HepG2 (cell line): ENCODE measurements at regions not wholly inside any gene's neighbourhood (a gene's known extent, or its start where the extent isn't known, plus 50 kb on each side); places are given as distances from the start of the nearest gene placed in this dataset.

Source experiments
- ATAC-seq: fragments of 200-7000 bp; cut with Tn5 transposase; 3 replicates; pipeline ENCODE4 v1.9.1; 2020; ENCODE audit warnings: mild to moderate bottlenecking, moderate library complexity
- BruUV-seq: library from RNA; stranded (reverse); fragments of 400-500 nt; replicated peaks from 2 replicates; lab custom pipeline; 2021; lab: Mats Ljungman, UMichigan
- CTCF ChIA-PET: fragments of 300-600 bp; formaldehyde crosslinking; extraction: SDS; loops from one replicate; lab custom pipeline; 2021; ENCODE audit warnings: low total read pairs, inconsistent platforms, low intra/inter-chr PET ratio; lab: Yijun Ruan, JAX
- POLR2A ChIA-PET: fragments of 350-600 bp; sonication (Branson Sonifier 250); formaldehyde crosslinking; loops from one replicate; lab custom pipeline; 2020; ENCODE audit warnings: antibody characterized with exemption, inconsistent platforms; lab: Yijun Ruan, JAX
- DNase-seq: peaks from one replicate; pipeline ENCODE4 v3.0.0-alpha.2; 2015; ENCODE audit warnings: low spot score
- FAIRE-seq: peaks from 3 replicates; lab custom pipeline; 2011; peaks lifted over from hg19 to GRCh38; lab: Jason Lieb, UNC
- H2AFZ ChIP-seq: one replicate; pipeline ENCODE4 v1.6.1; 2011; ENCODE audit warnings: low read length, inconsistent platforms
- H3K27ac ChIP-seq: fragments of 300-600 bp; 3 replicates; pipeline ENCODE4 v1.8.0; 2011; ENCODE audit warnings: mixed run types, mild to moderate bottlenecking, mixed read lengths, low read length, inconsistent platforms; ENCODE audit not compliant: insufficient read depth; ENCODE audit errors: extremely low read length
- H3K27me3 ChIP-seq, 2 experiments: fragments of 200-600 bp in 1 of 2; 2 replicates in 1 of 2; 3 replicates in 1 of 2; pipeline versions ENCODE4 v1.6.0 to v1.8.0; 2011; ENCODE audit warnings: low read length in 2 of 2, mild to moderate bottlenecking in 2 of 2, moderate library complexity in 2 of 2, inconsistent platforms in 1 of 2; ENCODE audit not compliant: insufficient read depth in 2 of 2, control insufficient read depth in 1 of 2
- H3K36me3 ChIP-seq, 2 experiments: fragments of 200-600 bp in 1 of 2; replicated peaks in 1 of 2; 2 replicates in 1 of 2; 3 replicates in 1 of 2; pipeline versions ENCODE4 v1.5.1 to v1.8.0; 2011; ENCODE audit warnings: low read length in 2 of 2, inconsistent platforms in 1 of 2; ENCODE audit not compliant: insufficient read depth in 2 of 2, control insufficient read depth in 1 of 2
- H3K4me1 ChIP-seq: 2 replicates; pipeline ENCODE4 v1.5.1; 2012; ENCODE audit warnings: low read length, inconsistent platforms; ENCODE audit not compliant: insufficient read depth
- H3K4me2 ChIP-seq: 2 replicates; pipeline ENCODE4 v1.6.0; 2011; ENCODE audit warnings: low read depth, low read length, inconsistent platforms
- H3K4me3 ChIP-seq, 3 experiments: fragments of 200-600 bp in 1 of 3; sonication (generic), shearing (Covaris generic) in 1 of 3; replicated peaks in 1 of 3; 2 replicates each; pipeline ENCODE4 v1.5.1; 2011 to 2016; ENCODE audit warnings: low read length in 3 of 3, inconsistent platforms in 2 of 3, low read depth in 2 of 3, mild to moderate bottlenecking in 2 of 3, control low read depth in 1 of 3, mixed read lengths in 1 of 3; ENCODE audit not compliant: insufficient read depth in 1 of 3
- H3K79me2 ChIP-seq: one replicate; pipeline ENCODE4 v1.6.1; 2011; ENCODE audit warnings: low read length, inconsistent platforms; ENCODE audit not compliant: insufficient read depth
- H3K9ac ChIP-seq: 2 replicates; pipeline ENCODE4 v1.6.0; 2011; ENCODE audit warnings: mild to moderate bottlenecking, low read depth, low read length, inconsistent platforms; ENCODE audit not compliant: insufficient read depth
- H3K9me3 ChIP-seq: 2 replicates; pipeline ENCODE4 v1.5.1; 2012; ENCODE audit warnings: mild to moderate bottlenecking, low read length
- H4K20me1 ChIP-seq: 2 replicates; pipeline ENCODE4 v1.6.0; 2011; ENCODE audit warnings: inconsistent platforms, mild to moderate bottlenecking, low read length, moderate library complexity; ENCODE audit not compliant: insufficient read depth
- REST ChIP-seq, 2 experiments: IDR thresholded peaks; 2 replicates each; pipeline ENCODE4 v1.6.1; 2011 to 2012; ENCODE audit warnings: low read length in 2 of 2, borderline replicate concordance in 1 of 2, low read depth in 1 of 2, mild to moderate bottlenecking in 1 of 2, moderate library complexity in 1 of 2
- THAP7 ChIP-seq: sonication (generic); formaldehyde crosslinking; IDR thresholded peaks from 2 replicates; pipeline ENCODE4 v1.8.1; 2023; ENCODE audit warnings: mild to moderate bottlenecking, missing genetic modification reagents
- ZFX ChIP-seq: sonication (generic); formaldehyde crosslinking; IDR thresholded peaks from 2 replicates; pipeline ENCODE4 v1.4.0; 2020; ENCODE audit warnings: mild to moderate bottlenecking, low read depth, missing genetic modification reagents, moderate library complexity
- ZNF10 ChIP-seq: sonication (generic); formaldehyde crosslinking; IDR thresholded peaks from 2 replicates; pipeline ENCODE4 v1.4.0; 2020; ENCODE audit warnings: mild to moderate bottlenecking, low read depth, missing genetic modification reagents, borderline replicate concordance
- ZNF180 ChIP-seq: sonication (generic); formaldehyde crosslinking; IDR thresholded peaks from 2 replicates; pipeline ENCODE4 v1.4.0; 2020; ENCODE audit warnings: low read depth, missing genetic modification reagents, borderline replicate concordance
- ZNF335 ChIP-seq: sonication (generic); formaldehyde crosslinking; IDR thresholded peaks from 2 replicates; pipeline ENCODE4 v1.4.0; 2020; ENCODE audit warnings: missing genetic modification reagents
- ZNF350 ChIP-seq: sonication (generic); formaldehyde crosslinking; IDR thresholded peaks from 2 replicates; pipeline ENCODE4 v1.4.0; 2020; ENCODE audit warnings: mild to moderate bottlenecking, low read depth, missing genetic modification reagents, borderline replicate concordance
- WGBS: methylation state at CpG from one replicate; pipeline ENCODE4 v1.1.6; 2017; ENCODE audit warnings: low lambda C conversion rate; 5-methylcytosine and 5-hydroxymethylcytosine counted together
- in situ Hi-C: cut with HindIII; loops from 2 replicates; pipeline ENCODE4 v1.10.0; 2017; ENCODE audit warnings: low pct_unique_long_range_greater_than_20kb; ENCODE audit not compliant: extremely low pct_ligation_motif_present
- intact Hi-C: fragments of 100-400 bp; cut with micrococcal nuclease; formaldehyde crosslinking; loops from one replicate; pipeline ENCODE4 v1.10.0; 2022; ENCODE audit not compliant: unreplicated experiment
- TF ChIP-seq, protein P1 (sequence below): sonication (generic); formaldehyde crosslinking; IDR thresholded peaks from 2 replicates; pipeline ENCODE4 v1.8.0; 2022; ENCODE audit warnings: mild to moderate bottlenecking, missing genetic modification reagents
- TF ChIP-seq, protein P2 (sequence below): fragments of 450-650 bp; IDR thresholded peaks from 2 replicates; pipeline ENCODE4 v1.6.1; 2016

DNA sequence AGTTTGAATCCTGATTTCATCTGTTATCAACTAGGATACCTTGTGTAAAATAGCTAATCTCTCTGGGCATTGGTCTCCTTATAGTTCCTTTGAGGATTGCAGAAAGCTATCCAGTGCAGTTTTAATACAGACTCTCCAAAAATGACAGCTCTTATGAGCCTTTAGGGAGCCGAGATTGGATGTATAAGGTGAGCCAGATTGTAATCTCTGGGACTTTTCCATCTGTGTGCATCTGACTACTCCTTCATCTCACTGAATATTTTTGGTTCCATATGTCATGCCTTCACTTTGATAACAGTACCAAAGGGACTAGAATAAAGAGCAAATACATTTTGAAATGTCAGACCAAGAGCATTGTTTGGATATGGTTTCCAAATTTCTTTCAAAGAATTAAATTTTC, 367.2 kb downstream of the TMEM232 start:
- WGBS: 0% methylated on average over 1 of the region's 1 CpG
- POLR2A ChIA-PET: no interaction called here
- in situ Hi-C loops: no loop called here

More for the DNA sequence above, 367.2 kb downstream of the TMEM232 start:
- Histone ChIP-seq H3K27me3 (no peaks in the 10 kb centered on the region), H2AFZ (no peak overlapping the region), H3K4me1 (peaks cover 22% of the 10 kb centered on the region), H3K9me3 (no peaks in the 10 kb centered on the region), H3K4me3 (no peak overlapping the region), H3K9ac (no peak overlapping the region), H3K4me2 (no peak overlapping the region), H3K27ac (no peak overlapping the region), H3K36me3 (no peaks in the 10 kb centered on the region), H4K20me1 (no peaks in the 10 kb centered on the region), H3K79me2 (no peaks in the 10 kb centered on the region)
- no peak for DNase-seq
- intact Hi-C loops: no loop called here
- BruUV-seq: no TSS peak
- no peak for TF ChIP-seq ZNF350
- no peak for TF ChIP-seq ZNF180
- TF ChIP-seq ZNF10: no peak
- TF ChIP-seq, protein P1, sequence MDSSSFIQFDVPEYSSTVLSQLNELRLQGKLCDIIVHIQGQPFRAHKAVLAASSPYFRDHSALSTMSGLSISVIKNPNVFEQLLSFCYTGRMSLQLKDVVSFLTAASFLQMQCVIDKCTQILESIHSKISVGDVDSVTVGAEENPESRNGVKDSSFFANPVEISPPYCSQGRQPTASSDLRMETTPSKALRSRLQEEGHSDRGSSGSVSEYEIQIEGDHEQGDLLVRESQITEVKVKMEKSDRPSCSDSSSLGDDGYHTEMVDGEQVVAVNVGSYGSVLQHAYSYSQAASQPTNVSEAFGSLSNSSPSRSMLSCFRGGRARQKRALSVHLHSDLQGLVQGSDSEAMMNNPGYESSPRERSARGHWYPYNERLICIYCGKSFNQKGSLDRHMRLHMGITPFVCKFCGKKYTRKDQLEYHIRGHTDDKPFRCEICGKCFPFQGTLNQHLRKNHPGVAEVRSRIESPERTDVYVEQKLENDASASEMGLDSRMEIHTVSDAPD (CRISPR knock-in tag): no peak
- no peak for TF ChIP-seq ZFX (CRISPR knock-in tag)
- TF ChIP-seq ZNF335 (CRISPR knock-in tag): no peak
- no peak for TF ChIP-seq THAP7 (CRISPR knock-in tag)
- no peak for TF ChIP-seq REST (IDR thresholded peaks at IDR 0.05; ENCODE audit: borderline replicate concordance in 1 of 2, low read depth in 1 of 2, low read length in 2 of 2)
- TF ChIP-seq, protein P2, sequence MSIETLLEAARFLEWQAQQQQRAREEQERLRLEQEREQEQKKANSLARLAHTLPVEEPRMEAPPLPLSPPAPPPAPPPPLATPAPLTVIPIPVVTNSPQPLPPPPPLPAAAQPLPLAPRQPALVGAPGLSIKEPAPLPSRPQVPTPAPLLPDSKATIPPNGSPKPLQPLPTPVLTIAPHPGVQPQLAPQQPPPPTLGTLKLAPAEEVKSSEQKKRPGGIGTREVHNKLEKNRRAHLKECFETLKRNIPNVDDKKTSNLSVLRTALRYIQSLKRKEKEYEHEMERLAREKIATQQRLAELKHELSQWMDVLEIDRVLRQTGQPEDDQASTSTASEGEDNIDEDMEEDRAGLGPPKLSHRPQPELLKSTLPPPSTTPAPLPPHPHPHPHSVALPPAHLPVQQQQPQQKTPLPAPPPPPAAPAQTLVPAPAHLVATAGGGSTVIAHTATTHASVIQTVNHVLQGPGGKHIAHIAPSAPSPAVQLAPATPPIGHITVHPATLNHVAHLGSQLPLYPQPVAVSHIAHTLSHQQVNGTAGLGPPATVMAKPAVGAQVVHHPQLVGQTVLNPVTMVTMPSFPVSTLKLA: no peak
- no peak for ATAC-seq
- CTCF ChIA-PET: no interaction called here
- no peak for FAIRE-seq
